Fibroblast of skin of right biceps (primary cell): ENCODE measurements at regions not wholly inside any gene's neighbourhood (a gene's known extent, or its start where the extent isn't known, plus 50 kb on each side); places are given as distances from the start of the nearest gene placed in this dataset.

Source experiments
- DNase-seq: peaks from one replicate; pipeline ENCODE4 v3.0.0-alpha.2; 2013

DNA sequence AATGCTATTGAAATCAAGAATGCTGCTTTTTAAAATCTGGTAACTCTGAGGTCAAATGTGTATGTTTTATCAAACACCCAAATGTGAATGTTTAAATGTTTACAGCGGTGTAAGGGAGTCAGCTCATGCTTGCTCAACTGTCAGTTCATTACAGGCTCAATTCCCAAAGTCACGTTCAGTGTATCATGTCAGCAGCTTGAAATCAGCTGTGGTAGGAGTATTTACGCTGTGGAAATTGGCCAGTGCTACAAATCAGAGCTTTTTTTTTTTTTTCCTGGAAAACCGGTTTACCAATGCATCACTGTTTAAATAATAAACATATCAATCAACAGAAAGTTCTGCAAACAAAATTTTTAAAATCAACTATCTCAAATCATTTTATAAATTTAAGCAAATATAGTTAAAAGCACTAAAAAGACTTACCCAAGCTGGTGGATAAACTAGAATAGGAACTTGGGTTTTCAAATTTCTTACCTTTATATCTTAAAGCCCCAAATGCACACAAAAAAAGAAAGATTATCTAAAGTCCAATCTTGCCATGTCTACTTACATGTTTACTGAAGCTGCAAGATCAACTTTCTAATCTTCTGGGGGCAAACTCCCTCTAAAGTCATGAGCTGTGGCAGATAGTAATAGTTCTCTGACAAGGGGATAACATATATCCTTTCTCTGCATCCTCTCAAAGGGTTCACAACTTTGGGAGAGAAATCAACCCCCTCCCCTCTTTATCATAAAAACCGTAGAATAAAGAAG, 57.6 kb upstream of the GRAMD2B start:
- DNase-seq = no peak

DNA sequence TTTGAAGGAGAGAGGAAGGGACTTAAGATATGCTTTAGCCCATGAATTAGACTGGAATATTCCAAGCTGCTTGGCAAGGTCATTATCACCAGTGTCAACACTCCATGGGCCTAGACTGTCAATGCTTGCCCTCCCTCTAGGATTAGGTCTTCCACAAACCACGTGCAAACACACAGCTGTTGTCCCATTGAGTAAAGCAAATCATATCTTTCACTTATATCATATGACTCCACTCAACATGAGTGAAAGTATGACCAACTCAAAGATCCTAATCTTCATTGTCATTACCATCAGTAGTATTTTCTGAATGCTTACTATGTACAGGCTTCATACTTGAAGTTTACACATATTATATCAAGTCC, 57.0 kb upstream of the GRAMD2B start:
- no peak for DNase-seq

DNA sequence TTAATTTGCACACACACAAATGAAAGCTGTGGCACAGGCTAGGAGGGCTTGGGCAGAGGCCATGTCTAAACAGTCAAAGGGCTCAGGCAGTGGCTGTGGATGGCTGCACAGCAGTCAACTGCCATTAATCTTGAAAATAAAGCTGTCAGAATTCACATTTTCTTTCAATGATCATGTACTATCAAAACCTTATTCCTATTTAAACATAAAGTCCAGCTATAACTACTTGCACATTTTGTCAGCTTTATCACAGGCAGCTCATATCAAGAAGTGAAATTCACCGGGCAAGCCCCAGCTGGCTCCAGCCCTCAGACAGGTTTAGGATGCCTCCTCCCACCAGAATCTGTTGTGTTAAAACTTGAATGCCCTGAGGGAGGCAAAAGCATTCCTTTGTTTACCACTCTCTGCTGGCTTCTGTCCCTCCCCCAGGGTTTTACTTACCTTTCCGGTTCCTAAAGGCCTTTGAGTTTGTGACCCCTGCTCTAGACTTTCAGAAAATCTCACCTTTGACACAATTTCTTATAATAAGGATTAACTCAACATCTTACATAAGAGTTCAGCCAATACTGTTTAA, 54.9 kb upstream of the GRAMD2B start:
- DNase-seq = no peak

DNA sequence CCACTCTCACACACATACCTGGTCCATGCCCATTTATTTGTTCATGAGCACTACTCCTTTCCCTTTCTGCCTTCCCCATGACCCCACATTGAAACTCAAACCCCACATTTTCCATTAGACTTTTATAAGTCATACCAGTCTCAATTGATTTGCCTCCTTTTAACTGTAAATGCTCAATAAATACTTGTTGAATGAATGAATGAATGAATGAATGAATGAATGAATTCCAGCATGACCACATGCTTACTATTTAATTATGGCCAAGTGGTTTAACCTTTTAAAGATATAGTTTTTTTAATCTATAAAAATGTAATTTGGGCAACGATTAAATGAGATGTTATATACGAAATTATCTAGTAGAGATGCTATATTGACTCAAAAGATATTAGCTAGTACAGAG, 54.1 kb upstream of the GRAMD2B start:
- no peak for DNase-seq

DNA sequence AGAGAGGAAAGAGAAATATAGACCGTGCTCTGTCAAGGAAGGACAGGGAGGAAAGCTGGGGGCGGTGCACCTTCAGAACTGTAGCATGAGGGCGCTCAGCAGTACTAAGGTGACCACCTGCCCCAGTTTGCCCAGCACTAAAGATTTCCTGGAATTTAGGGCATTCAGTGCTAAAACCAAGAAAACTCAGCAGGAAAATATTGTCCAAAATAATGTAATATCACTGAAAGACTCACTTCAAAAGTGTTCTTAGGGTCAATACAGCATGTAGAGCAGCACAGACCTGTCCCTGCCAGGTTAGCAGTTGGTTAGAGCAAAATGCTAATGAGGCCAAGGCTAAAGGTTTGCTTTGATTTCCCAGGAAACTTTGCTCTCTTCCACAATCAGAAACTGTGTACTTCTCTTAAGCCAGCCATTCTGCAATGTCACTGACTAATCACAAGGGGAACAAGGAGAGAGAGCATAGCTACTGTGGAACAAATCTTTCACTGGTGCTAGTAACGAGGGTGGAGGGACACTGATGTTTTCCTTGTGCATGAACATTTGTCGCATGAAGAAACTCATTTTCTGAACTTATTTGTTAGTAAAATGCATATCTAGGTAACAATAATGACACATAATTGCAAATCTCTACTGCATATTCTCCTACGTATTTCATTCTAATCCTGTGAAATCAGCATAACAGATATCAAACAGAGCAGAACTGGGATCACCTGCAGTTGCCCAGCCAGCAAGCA, 53.0 kb upstream of the GRAMD2B start:
- DNase-seq = no peak

DNA sequence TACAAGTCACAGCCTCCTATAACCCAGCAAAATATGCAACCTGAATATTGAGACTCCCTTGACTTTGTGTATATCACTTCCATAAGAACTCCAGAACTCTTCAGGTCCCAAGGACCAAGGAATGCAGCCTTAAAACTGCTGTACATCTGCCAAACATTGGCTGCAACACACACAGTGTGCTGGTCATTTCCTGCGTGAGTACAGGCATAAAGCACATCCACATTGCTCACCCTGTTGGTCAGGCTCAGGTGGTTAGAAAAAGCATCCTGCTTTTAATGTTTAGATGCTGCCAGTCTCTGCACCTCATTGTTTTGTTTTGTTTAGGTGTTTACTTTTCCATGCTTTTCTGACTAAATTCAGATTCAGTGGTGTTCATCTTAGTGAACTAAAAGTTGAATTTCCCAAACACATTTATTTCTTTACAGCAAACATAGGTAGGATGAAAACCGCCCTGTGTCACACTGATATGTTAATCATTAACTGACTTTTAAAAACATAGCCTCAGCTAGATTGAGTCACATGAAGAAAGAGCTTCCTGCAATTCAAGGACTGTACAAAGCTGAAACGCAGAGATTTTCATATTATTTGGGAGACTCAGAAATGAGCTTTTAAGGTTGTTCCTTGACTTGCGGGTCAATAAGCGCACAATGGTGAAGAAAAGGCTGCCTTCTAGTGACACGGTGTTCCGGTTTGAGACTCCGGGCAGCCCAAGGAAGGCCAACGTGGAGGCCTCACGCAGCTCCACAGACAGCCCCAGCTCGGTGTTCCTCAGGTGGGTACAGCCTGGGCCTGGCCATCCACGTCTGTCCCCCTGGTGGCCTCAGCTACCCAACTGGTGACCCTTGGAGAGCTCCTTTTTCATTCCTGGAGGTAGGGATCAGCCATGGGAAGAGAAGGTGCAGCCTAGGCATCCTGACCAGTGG, 52.2 kb upstream of the GRAMD2B start:
- DNase-seq = peak; percentile 74

DNA sequence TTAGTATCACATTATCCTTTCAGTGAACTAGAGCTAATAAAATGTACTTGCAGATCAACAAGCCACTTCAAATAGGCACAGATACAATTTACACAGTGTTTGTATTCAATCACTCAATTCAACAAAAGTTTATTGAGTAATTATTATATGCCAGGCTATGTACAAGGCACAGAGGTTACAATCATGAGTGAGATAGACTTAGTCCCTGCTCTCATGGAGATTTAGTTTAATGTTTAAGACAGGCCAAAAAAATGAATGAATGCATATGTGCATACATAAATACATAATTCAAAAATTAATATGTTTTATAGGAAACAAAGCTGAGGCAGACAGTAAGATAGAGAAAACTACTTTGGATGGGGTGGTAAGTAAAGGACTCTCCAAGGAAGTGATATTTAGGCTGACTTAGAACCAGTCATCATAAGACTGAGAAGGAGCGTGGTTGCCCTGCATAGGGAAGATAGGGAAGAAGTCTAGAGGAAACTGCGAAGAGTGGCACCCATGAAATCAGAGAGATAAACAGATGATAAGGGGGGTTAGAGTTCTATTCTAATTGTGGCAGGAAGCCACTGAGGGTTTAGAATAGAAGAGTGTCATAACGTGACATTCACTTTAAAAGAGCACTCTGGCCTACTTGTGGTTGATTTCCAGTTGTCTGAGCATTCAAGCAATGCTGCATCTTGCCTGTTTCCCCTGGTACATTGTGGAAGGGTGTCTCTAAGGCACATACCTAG, 49.7 kb upstream of the GRAMD2B start:
- DNase-seq = peak; percentile 85
